ENCODE measurements at regions not wholly inside any gene's neighbourhood (a gene's known extent, or its start where the extent isn't known, plus 50 kb on each side); places are given as distances from the start of the nearest gene placed in this dataset.

- no peak for DNase-seq (ENCODE audit: low read depth)
- no peak for TF ChIP-seq CTCF (IDR thresholded peaks at IDR 0.05; ENCODE audit: low read depth, low read length, missing control alignments)
- H3K4me3 ChIP-seq (ENCODE audit: low read depth, low read length): no peak overlapping the region
Measured at GRCh38 chr3:176757429-176757828, 439.9 kb downstream of the TBL1XR1 start.

- no peak for TF ChIP-seq CTCF (IDR thresholded peaks at IDR 0.05; ENCODE audit: low read depth, low read length, missing control alignments)
- no peak overlapping the region for H3K4me3 ChIP-seq (ENCODE audit: low read depth, low read length)
- no peak for DNase-seq (ENCODE audit: low read depth)
Measured at GRCh38 chr3:176755977-176756376, 441.3 kb downstream of the TBL1XR1 start.

- no peak overlapping the region for H3K4me3 ChIP-seq (ENCODE audit: low read depth, low read length)
- DNase-seq (ENCODE audit: low read depth): no peak
- TF ChIP-seq CTCF (IDR thresholded peaks at IDR 0.05; ENCODE audit: low read depth, low read length, missing control alignments): no peak
Measured at GRCh38 chr3:176755552-176755951, 441.7 kb downstream of the TBL1XR1 start.

GRCh38 chr3:176741664-176742047 is 455.6 kb downstream of the TBL1XR1 start:
- no peak for TF ChIP-seq CTCF (IDR thresholded peaks at IDR 0.05; ENCODE audit: low read depth, low read length, missing control alignments)
- H3K4me3 ChIP-seq (ENCODE audit: low read depth, low read length): no peak overlapping the region
- DNase-seq (ENCODE audit: low read depth): no peak

- no peak overlapping the region for H3K4me3 ChIP-seq (ENCODE audit: low read depth, low read length)
- no peak for TF ChIP-seq CTCF (IDR thresholded peaks at IDR 0.05; ENCODE audit: low read depth, low read length, missing control alignments)
- no peak for DNase-seq (ENCODE audit: low read depth)
Measured at GRCh38 chr3:176740906-176741663, 456.2 kb downstream of the TBL1XR1 start.

- H3K4me3 ChIP-seq (ENCODE audit: low read depth, low read length): no peak overlapping the region
- DNase-seq (ENCODE audit: low read depth): no peak
- TF ChIP-seq CTCF (IDR thresholded peaks at IDR 0.05; ENCODE audit: low read depth, low read length, missing control alignments): no peak
Measured at GRCh38 chr3:176739159-176739558, 458.1 kb downstream of the TBL1XR1 start.

GRCh38 chr3:176737480-176738110 is 459.7 kb downstream of the TBL1XR1 start:
- no peak overlapping the region for H3K4me3 ChIP-seq (ENCODE audit: low read depth, low read length)
- DNase-seq (ENCODE audit: low read depth): no peak
- no peak for TF ChIP-seq CTCF (IDR thresholded peaks at IDR 0.05; ENCODE audit: low read depth, low read length, missing control alignments)

All from GM12864 (cell line).